ENCODE measurements at regions not wholly inside any gene's neighbourhood (a gene's known extent, or its start where the extent isn't known, plus 50 kb on each side); places are given as distances from the start of the nearest gene placed in this dataset.

DNA sequence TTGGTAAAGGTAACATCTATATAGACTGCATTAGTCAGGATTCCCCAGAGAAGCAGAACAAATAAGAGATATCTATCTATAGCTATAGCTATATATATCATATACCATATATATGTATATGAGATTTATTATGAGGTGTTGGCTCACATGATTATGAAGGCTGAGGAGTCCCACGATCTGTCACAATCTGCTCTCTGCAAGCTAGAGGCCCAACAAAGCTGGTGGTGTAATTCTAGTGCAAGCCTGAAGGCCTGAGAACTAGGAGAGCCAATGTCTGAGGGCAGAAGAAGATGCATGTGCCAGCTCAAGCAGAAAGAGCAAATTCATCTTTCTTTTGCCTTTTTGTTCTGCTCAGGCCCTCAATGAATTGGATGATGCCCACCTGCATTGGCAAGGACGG is 102.2 kb upstream of the PLPPR1 start (continued):
- no peak for TF ChIP-seq CREB3 (tag; conservative IDR thresholded peaks at IDR 0.05; ENCODE audit: low read depth)
- TF ChIP-seq CBX8 (IDR thresholded peaks at IDR 0.05; ENCODE audit: borderline replicate concordance, extremely low read depth, low read depth, low read length, poor library complexity, severe bottlenecking): no peak
- no peak for TF ChIP-seq FOXO4 (CRISPR knock-in tag; IDR thresholded peaks at IDR 0.05)
- TF ChIP-seq NR1H2 (CRISPR knock-in tag; IDR thresholded peaks at IDR 0.05): no peak
- TF ChIP-seq KAT2B (IDR thresholded peaks at IDR 0.05; ENCODE audit: low read depth, low read length): no peak

DNA sequence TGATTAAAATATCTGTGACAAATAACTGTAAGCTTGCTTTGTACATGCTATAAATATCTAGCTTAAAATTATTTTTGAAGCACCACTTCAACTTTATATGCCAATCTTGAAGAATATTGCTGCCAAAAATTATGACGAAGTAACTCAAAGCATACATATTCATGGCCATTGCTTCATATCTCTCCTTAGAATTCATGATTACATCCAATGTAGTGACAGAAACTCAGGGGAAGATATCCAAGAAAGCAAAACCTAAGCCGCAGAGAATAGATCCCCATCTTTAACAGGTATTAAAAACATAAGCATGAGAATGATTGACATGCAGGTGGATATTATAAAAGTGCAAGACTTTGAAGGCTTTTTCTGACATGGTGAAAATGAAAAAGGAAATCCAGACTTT is 100.8 kb upstream of the PLPPR1 start:
- no peaks in the 10 kb centered on the region for H3K36me3 ChIP-seq (ENCODE audit: control insufficient read depth, insufficient read depth, low read length)
- DNase-seq (ENCODE audit: extremely low read depth in 1 of 4, low spot score in 3 of 4) (no peak), ATAC-seq (no peak), FAIRE-seq (no peak)
- H3K4me1 ChIP-seq (replicated peaks in 1 of 2; ENCODE audit: control insufficient read depth in 2 of 2, insufficient read depth in 2 of 2, low read length in 2 of 2): no peaks in the 10 kb centered on the region
- H3K27me3 ChIP-seq (ENCODE audit: control insufficient read depth in 2 of 2, insufficient read depth in 2 of 2, low read length in 2 of 2): no peaks in the 10 kb centered on the region
- no peak overlapping the region for H3K4me3 ChIP-seq
- H3K27ac ChIP-seq (ENCODE audit: extremely low read depth, low read depth, low read length): no peak overlapping the region
- POLR2A ChIA-PET: no interaction called here
- H3K4me2 ChIP-seq (ENCODE audit: insufficient read depth, low read length): no peak overlapping the region
- intact Hi-C loops (cut with micrococcal nuclease) (no loop called here), in situ Hi-C loops (cut with MboI) (no loop called here)
- no peak overlapping the region for H2AFZ ChIP-seq (ENCODE audit: low read depth, low read length)
- H3K9me1 ChIP-seq (ENCODE audit: control insufficient read depth, insufficient read depth, low read length): no peaks in the 10 kb centered on the region
- H3K9me3 ChIP-seq (replicated peaks; ENCODE audit: control insufficient read depth, insufficient read depth, low read depth, low read length): no peaks in the 10 kb centered on the region; the same call in 1 of the 2 replicates
- H3K79me2 ChIP-seq (ENCODE audit: control insufficient read depth, insufficient read depth, low read length): no peaks in the 10 kb centered on the region
- CTCF ChIA-PET (ENCODE audit: low intra/inter-chr PET ratio): no interaction called here
- 2% methylated on average over 2 of the region's 2 CpGs for WGBS (ENCODE audit: insufficient coverage, low coverage, missing lambda C conversion rate)
- H4K20me1 ChIP-seq (replicated peaks; ENCODE audit: control insufficient read depth, insufficient read depth, low read length): no peaks in the 10 kb centered on the region
- H3K9ac ChIP-seq (ENCODE audit: insufficient read depth in 1 of 2, low read depth in 2 of 2, low read length in 2 of 2): no peak overlapping the region
- BruUV-seq (replicated peaks): no TSS peak
- no peak for TF ChIP-seq HLTF (IDR thresholded peaks at IDR 0.05)
- no peak for TF ChIP-seq KLF1 (tag; IDR thresholded peaks at IDR 0.05)
- TF ChIP-seq ARID1B (IDR thresholded peaks at IDR 0.05): no peak
- TF ChIP-seq SAFB2 (IDR thresholded peaks at IDR 0.05; ENCODE audit: borderline replicate concordance, low read depth, low read length, severe bottlenecking): no peak
- no peak for TF ChIP-seq RBM39 (optimal IDR thresholded peaks at IDR 0.05; ENCODE audit: low read depth, low read length)
- TF ChIP-seq, protein P1, sequence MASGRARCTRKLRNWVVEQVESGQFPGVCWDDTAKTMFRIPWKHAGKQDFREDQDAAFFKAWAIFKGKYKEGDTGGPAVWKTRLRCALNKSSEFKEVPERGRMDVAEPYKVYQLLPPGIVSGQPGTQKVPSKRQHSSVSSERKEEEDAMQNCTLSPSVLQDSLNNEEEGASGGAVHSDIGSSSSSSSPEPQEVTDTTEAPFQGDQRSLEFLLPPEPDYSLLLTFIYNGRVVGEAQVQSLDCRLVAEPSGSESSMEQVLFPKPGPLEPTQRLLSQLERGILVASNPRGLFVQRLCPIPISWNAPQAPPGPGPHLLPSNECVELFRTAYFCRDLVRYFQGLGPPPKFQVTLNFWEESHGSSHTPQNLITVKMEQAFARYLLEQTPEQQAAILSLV (tag; IDR thresholded peaks at IDR 0.05): no peak
- no peak for TF ChIP-seq ZFPM2 (CRISPR knock-in tag; IDR thresholded peaks at IDR 0.05)
- TF ChIP-seq FOXM1 (IDR thresholded peaks at IDR 0.05; ENCODE audit: low read depth): no peak
- no peak for TF ChIP-seq FOXM1 (CRISPR knock-in tag; IDR thresholded peaks at IDR 0.05; ENCODE audit: low read depth)
- no peak for TF ChIP-seq HDGF (IDR thresholded peaks at IDR 0.05)
